Right lobe of liver (tissue), 4 donors: ENCODE measurements at regions not wholly inside any gene's neighbourhood (a gene's known extent, or its start where the extent isn't known, plus 50 kb on each side); places are given as distances from the start of the nearest gene placed in this dataset.

ENCODE experiments used
- POLR2A ChIP-seq: fragments of 450-650 bp; IDR thresholded peaks from one replicate; pipeline ENCODE4 v1.6.1; 2017; ENCODE audit warnings: antibody characterized with exemption, mild to moderate bottlenecking
- TF ChIP-seq, protein P1 (sequence below), 4 donors: fragments of 200-600 bp in 3 of 4; fragments of 450-650 bp in 1 of 4; IDR thresholded peaks; one replicate each; pipeline versions ENCODE4 v1.5.1 to v1.8.0; 2016 to 2022; ENCODE audit warnings: antibody characterized with exemption in 4 of 4, mild to moderate bottlenecking in 2 of 4
- donor health status: DM: no; HTN: no; CAD: no.
- donor health status: DM: no; HTN: no; CAD: no.
- donor health status: DM: no; HTN: yes; CAD: no.

DNA sequence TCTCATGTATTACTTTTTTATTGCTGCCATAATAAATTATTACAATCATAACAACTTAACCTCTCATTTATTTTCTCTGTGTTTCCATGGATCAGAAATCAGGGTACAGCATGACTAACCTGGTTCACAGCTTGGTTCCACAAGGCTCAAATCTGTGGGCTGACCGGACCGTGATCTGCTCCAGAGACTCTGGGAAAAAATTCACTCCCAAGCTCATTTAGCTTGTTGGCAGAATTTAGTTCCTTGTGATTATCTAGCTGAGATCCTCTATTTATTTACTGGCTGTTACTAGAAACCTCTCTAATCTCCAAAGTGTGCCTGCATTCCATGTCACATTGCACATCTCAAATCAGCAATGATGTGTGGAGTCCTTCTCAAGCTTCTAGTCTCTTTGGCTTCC is 386.6 kb downstream of the DIPK2A start:
- TF ChIP-seq, protein P1, sequence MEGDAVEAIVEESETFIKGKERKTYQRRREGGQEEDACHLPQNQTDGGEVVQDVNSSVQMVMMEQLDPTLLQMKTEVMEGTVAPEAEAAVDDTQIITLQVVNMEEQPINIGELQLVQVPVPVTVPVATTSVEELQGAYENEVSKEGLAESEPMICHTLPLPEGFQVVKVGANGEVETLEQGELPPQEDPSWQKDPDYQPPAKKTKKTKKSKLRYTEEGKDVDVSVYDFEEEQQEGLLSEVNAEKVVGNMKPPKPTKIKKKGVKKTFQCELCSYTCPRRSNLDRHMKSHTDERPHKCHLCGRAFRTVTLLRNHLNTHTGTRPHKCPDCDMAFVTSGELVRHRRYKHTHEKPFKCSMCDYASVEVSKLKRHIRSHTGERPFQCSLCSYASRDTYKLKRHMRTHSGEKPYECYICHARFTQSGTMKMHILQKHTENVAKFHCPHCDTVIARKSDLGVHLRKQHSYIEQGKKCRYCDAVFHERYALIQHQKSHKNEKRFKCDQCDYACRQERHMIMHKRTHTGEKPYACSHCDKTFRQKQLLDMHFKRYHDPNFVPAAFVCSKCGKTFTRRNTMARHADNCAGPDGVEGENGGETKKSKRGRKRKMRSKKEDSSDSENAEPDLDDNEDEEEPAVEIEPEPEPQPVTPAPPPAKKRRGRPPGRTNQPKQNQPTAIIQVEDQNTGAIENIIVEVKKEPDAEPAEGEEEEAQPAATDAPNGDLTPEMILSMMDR (IDR thresholded peaks at IDR 0.05): no peak
- TF ChIP-seq POLR2A: no peak
